ENCODE measurements at regions not wholly inside any gene's neighbourhood (a gene's known extent, or its start where the extent isn't known, plus 50 kb on each side); places are given as distances from the start of the nearest gene placed in this dataset.
A peak's percentile ranks its signal among the peaks of the same experiment; 100 is the strongest.

GRCh38 chr2:239819974-239820555 is 205.1 kb downstream of the NDUFA10 start:
- DNase-seq (ENCODE audit: low spot score): peak; percentile 40

GRCh38 chr2:239819091-239819973 is 205.8 kb downstream of the NDUFA10 start:
- peak; percentile 28 for DNase-seq (ENCODE audit: low spot score)

GRCh38 chr2:239818531-239819011 is 206.6 kb downstream of the NDUFA10 start:
- peak; percentile 36 for DNase-seq (ENCODE audit: low spot score)

- peak; percentile 17 for DNase-seq (ENCODE audit: low spot score)
Measured at GRCh38 chr2:239818086-239818485, 207.1 kb downstream of the NDUFA10 start.

- peak; percentile 22 for DNase-seq (ENCODE audit: low spot score)
Measured at GRCh38 chr2:239817468-239818031, 207.6 kb downstream of the NDUFA10 start.

GRCh38 chr2:239816576-239817467 is 208.3 kb downstream of the NDUFA10 start:
- DNase-seq (ENCODE audit: low spot score): peak; percentile 33

GRCh38 chr2:239815671-239816070 is 209.5 kb downstream of the NDUFA10 start:
- no peak for DNase-seq (ENCODE audit: low spot score)

- no peak for DNase-seq (ENCODE audit: low spot score)
Measured at GRCh38 chr2:239814861-239815601, 210.1 kb downstream of the NDUFA10 start.

- no peak for DNase-seq (ENCODE audit: low spot score)
Measured at GRCh38 chr2:239814116-239814860, 210.9 kb downstream of the NDUFA10 start.

GRCh38 chr2:239813261-239814115 is 211.7 kb downstream of the NDUFA10 start:
- DNase-seq (ENCODE audit: low spot score): no peak

- no peak for DNase-seq (ENCODE audit: low spot score)
Measured at GRCh38 chr2:239811806-239812560, 213.2 kb downstream of the NDUFA10 start.

GRCh38 chr2:239811111-239811781 is 213.9 kb downstream of the NDUFA10 start:
- DNase-seq (ENCODE audit: low spot score): no peak

- DNase-seq (ENCODE audit: low spot score): no peak
Measured at GRCh38 chr2:239809391-239809790, 215.8 kb downstream of the NDUFA10 start.

- DNase-seq (ENCODE audit: low spot score): peak; percentile 35
Measured at GRCh38 chr2:239807568-239807967, 217.6 kb downstream of the NDUFA10 start.

- peak; percentile 33 for DNase-seq (ENCODE audit: low spot score)
Measured at GRCh38 chr2:239806758-239807434, 218.2 kb downstream of the NDUFA10 start.

GRCh38 chr2:239806276-239806675 is 218.9 kb downstream of the NDUFA10 start:
- peak; percentile 27 for DNase-seq (ENCODE audit: low spot score)

GRCh38 chr2:239805414-239805813 is 219.7 kb downstream of the NDUFA10 start:
- no peak for DNase-seq (ENCODE audit: low spot score)

GRCh38 chr2:239805043-239805329 is 220.2 kb downstream of the NDUFA10 start:
- peak; percentile 28 for DNase-seq (ENCODE audit: low spot score)

All from ureter (tissue), 1 donor.